GM21390 (cell line): ENCODE measurements at regions not wholly inside any gene's neighbourhood (a gene's known extent, or its start where the extent isn't known, plus 50 kb on each side); places are given as distances from the start of the nearest gene placed in this dataset.
"Not testable (repeated sequence)": the region's sequence is repeated elsewhere in the genome, so short reads cannot be mapped to it uniquely, and the experiment has no call there.

ENCODE experiments used
- ATAC-seq: cut with Tn5 transposase; IDR thresholded peaks from one replicate; pipeline ENCODE4 v1.9.1; 2021; ENCODE audit not compliant: unreplicated experiment

GRCh38 chr6:140647322-140647721 lies 1272.9 kb upstream of the CITED2 start:
- ATAC-seq: not testable (repeated sequence)

- no peak for ATAC-seq
Observed at GRCh38 chr6:140644017-140644416, 1269.6 kb upstream of the CITED2 start.

GRCh38 chr6:140641412-140641811 lies 1267.0 kb upstream of the CITED2 start:
- ATAC-seq: peak; percentile 80

- ATAC-seq: no peak
Observed at GRCh38 chr6:140636908-140637402, 1262.5 kb upstream of the CITED2 start.

- no peak for ATAC-seq
Observed at GRCh38 chr6:140636271-140636907, 1261.9 kb upstream of the CITED2 start.

GRCh38 chr6:140627002-140627401 lies 1252.6 kb upstream of the CITED2 start:
- no peak for ATAC-seq

- no peak for ATAC-seq
Observed at GRCh38 chr6:140623498-140623897, 1249.0 kb upstream of the CITED2 start.

GRCh38 chr6:140620496-140620895 lies 1246.0 kb upstream of the CITED2 start:
- no peak for ATAC-seq

GRCh38 chr6:140609956-140610355 lies 1235.5 kb upstream of the CITED2 start:
- ATAC-seq: no peak

- no peak for ATAC-seq
Observed at GRCh38 chr6:140609321-140609720, 1234.9 kb upstream of the CITED2 start.

- ATAC-seq: no peak
Observed at GRCh38 chr6:140604786-140605185, 1230.3 kb upstream of the CITED2 start.

GRCh38 chr6:140602431-140603248 lies 1228.2 kb upstream of the CITED2 start:
- no peak for ATAC-seq

GRCh38 chr6:140601021-140601808 lies 1226.8 kb upstream of the CITED2 start:
- ATAC-seq: no peak

GRCh38 chr6:140599916-140600315 lies 1225.5 kb upstream of the CITED2 start:
- ATAC-seq: no peak

- no peak for ATAC-seq
Observed at GRCh38 chr6:140597181-140597580, 1222.7 kb upstream of the CITED2 start.

GRCh38 chr6:140594806-140595128 lies 1220.3 kb upstream of the CITED2 start:
- no peak for ATAC-seq

GRCh38 chr6:140592877-140593276 lies 1218.4 kb upstream of the CITED2 start:
- ATAC-seq: no peak

- no peak for ATAC-seq
Observed at GRCh38 chr6:140590641-140591040, 1216.2 kb upstream of the CITED2 start.

- ATAC-seq: peak; percentile 91
Observed at GRCh38 chr6:140586426-140587061, 1212.1 kb upstream of the CITED2 start.

GRCh38 chr6:140581601-140582000 lies 1207.2 kb upstream of the CITED2 start:
- no peak for ATAC-seq

GRCh38 chr6:140579918-140580317 lies 1205.5 kb upstream of the CITED2 start:
- ATAC-seq: no peak
